ENCODE measurements at regions not wholly inside any gene's neighbourhood (a gene's known extent, or its start where the extent isn't known, plus 50 kb on each side); places are given as distances from the start of the nearest gene placed in this dataset.
"Not testable (repeated sequence)": the region's sequence is repeated elsewhere in the genome, so short reads cannot be mapped to it uniquely, and the experiment has no call there.

DNA sequence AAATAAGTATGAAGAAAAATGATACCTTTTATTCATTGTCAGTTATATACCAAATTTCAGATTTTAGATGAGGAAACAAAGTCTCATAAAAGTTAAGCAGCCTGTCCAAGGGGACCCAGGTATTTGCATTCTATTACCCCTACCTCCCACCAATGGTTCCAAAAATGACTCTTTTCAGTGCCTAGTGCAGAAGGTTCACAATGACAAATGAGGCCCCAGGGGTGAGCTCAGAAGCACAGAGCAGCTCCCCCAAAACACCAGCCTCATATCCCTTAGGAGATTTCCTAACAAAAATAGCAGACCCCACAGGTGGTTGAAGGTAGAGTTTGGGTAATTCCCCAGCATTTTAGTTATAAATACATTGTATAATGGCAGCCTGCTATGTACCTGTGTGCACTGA lies 168.6 kb downstream of the REEP3 start:
- Mint-ChIP-seq H3K27ac (no peak overlapping the region), H3K27me3 (peaks cover 8 to 23% of the 10 kb centered on the region in 2 donors), H3K4me1 (no peaks in the 10 kb centered on the region), H3K9me3 (peaks cover 0 to 7% (median 3%) of the 10 kb centered on the region in 5 donors), H3K36me3 (peaks cover 0 to 5% (median 2%) of the 10 kb centered on the region in 3 donors), H3K4me3 (no peak overlapping the region)
- Histone ChIP-seq H3K9me3 (ENCODE audit: low read length) (no peaks in the 10 kb centered on the region), H3K27ac (ENCODE audit: low read depth, low read length) (no peak overlapping the region), H3K36me3 (ENCODE audit: insufficient read depth, low read length) (no peaks in the 10 kb centered on the region), H3K27me3 (ENCODE audit: insufficient read depth, low read length, poor library complexity, severe bottlenecking) (no peaks in the 10 kb centered on the region), H3K4me1 (ENCODE audit: insufficient read depth, low read length) (no peaks in the 10 kb centered on the region), H3K4me3 (ENCODE audit: low read length) (no peak overlapping the region)
- DNase-seq: no peak
- CTCF ChIA-PET: no interaction called here
- POLR2A ChIA-PET: no interaction called here

DNA sequence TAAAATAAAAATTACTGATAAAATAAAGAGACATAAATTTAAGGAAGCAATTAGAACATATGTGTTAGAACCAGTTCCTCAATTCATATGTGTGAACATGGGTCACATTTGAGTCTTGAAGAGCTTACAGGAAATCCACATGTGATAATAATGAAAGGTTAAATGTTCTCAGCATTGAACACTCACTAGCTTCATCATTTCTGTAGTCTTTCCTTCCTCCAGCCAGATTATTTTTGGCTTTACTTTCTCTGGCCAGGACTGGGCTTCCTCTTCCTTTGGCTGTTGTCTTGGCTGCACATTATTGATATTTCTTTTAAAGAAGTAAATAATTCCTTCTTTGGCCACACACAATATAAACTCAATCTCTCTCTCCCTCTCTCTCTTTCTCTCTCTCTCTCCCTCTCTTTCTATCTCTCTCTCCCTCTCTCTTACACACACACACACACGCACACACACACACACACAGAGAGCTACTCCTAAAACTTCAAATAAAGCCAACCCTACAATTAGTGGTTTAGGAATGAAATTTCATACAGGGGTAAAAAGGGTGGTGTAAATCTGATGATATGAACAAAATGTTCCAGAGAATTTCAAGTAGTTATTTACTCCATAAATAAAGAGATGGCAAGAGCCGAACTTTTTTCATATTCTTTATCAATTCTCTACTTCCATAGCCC lies 171.2 kb downstream of the REEP3 start:
- POLR2A ChIA-PET: no interaction called here
- no peak overlapping the region for H3K4me3 Mint-ChIP-seq

DNA sequence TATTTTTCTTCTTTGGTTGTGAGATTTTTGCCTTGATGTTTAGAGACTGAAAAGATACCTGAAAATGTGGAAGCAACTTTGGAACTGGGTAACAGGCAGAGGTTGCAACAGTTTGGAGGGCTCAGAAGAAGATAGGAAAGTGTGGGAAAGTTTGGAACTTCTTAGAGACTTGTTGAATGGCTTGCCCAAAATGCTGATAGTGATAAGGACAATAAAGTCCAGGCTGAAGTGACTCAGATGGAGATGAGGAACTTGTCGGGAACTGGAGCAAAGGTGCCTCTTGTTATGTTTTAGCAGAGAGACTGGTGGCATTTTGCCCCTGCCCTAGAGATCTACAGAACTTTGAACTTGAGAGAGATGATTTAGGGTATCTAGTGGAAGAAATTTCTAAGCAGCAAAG lies 171.8 kb downstream of the REEP3 start:
- H3K36me3 Mint-ChIP-seq; H3K9me3 Mint-ChIP-seq; CTCF ChIA-PET; H3K27ac ChIP-seq (ENCODE audit: low read depth, low read length); H3K27me3 ChIP-seq (ENCODE audit: insufficient read depth, low read length, poor library complexity, severe bottlenecking); H3K9me3 ChIP-seq (ENCODE audit: low read length); POLR2A ChIA-PET; H3K4me1 ChIP-seq (ENCODE audit: insufficient read depth, low read length); DNase-seq; H3K36me3 ChIP-seq (ENCODE audit: insufficient read depth, low read length); H3K4me3 ChIP-seq (ENCODE audit: low read length); H3K4me3 Mint-ChIP-seq; H3K4me1 Mint-ChIP-seq; H3K27me3 Mint-ChIP-seq: not testable (repeated sequence)
- H3K27ac Mint-ChIP-seq: peak overlapping the region in 1 of 8 donors; percentile 54

More for the DNA sequence above, 171.2 kb downstream of the REEP3 start:
- Mint-ChIP-seq H3K36me3 (peaks cover 0 to 5% (median 2%) of the 10 kb centered on the region in 3 donors), H3K27me3 (peaks cover 5 to 12% of the 10 kb centered on the region in 2 donors), H3K4me1 (no peaks in the 10 kb centered on the region), H3K27ac (no peak overlapping the region), H3K9me3 (peaks cover 0 to 7% (median 3%) of the 10 kb centered on the region in 5 donors)
- DNase-seq: no peak
- Histone ChIP-seq H3K4me1 (ENCODE audit: insufficient read depth, low read length) (no peaks in the 10 kb centered on the region), H3K27ac (ENCODE audit: low read depth, low read length) (no peak overlapping the region), H3K4me3 (ENCODE audit: low read length) (no peak overlapping the region), H3K9me3 (ENCODE audit: low read length) (no peaks in the 10 kb centered on the region), H3K27me3 (ENCODE audit: insufficient read depth, low read length, poor library complexity, severe bottlenecking) (no peaks in the 10 kb centered on the region), H3K36me3 (ENCODE audit: insufficient read depth, low read length) (no peaks in the 10 kb centered on the region)
- CTCF ChIA-PET: no interaction called here

DNA sequence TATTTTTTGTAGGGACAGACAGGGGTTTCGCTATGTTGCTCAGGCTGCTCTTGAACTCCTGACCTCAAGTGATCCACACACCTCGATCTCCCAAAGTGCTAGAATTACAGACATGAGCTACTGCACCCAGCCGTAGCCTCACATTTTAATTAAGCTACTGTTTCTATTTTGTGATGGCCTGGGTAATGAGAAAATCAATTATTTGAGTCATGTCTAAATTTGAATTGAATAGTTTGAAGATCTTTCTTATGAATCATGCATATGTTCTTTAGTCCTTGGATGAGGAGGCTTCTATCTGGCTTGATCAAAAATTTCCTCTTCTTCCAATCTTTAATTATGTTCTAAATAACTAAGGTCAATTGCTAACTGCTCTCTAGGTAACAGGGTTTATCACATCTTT lies 175.0 kb downstream of the REEP3 start:
- H3K36me3 ChIP-seq (ENCODE audit: insufficient read depth, low read length): no peaks in the 10 kb centered on the region
- Mint-ChIP-seq H3K4me3 (no peak overlapping the region), H3K27ac (no peak overlapping the region), H3K36me3 (peaks cover 0 to 5% (median 2%) of the 10 kb centered on the region in 3 donors), H3K27me3 (no peaks in the 10 kb centered on the region), H3K4me1 (no peaks in the 10 kb centered on the region), H3K9me3 (peaks cover 0 to 7% (median 3%) of the 10 kb centered on the region in 5 donors)
- H3K27me3 ChIP-seq (ENCODE audit: insufficient read depth, low read length, poor library complexity, severe bottlenecking): no peaks in the 10 kb centered on the region
- H3K4me3 ChIP-seq (ENCODE audit: low read length): no peak overlapping the region
- ChIA-PET POLR2A (no interaction called here), CTCF (interaction anchor here (1.1 kb wide), 1 partner anchor 24 kb away, joined by 4 read pairs; no protein-coding TSS in a partner anchor)
- no peaks in the 10 kb centered on the region for H3K4me1 ChIP-seq (ENCODE audit: insufficient read depth, low read length)
- H3K27ac ChIP-seq (ENCODE audit: low read depth, low read length): no peak overlapping the region
- no peaks in the 10 kb centered on the region for H3K9me3 ChIP-seq (ENCODE audit: low read length)
- DNase-seq: no peak

DNA sequence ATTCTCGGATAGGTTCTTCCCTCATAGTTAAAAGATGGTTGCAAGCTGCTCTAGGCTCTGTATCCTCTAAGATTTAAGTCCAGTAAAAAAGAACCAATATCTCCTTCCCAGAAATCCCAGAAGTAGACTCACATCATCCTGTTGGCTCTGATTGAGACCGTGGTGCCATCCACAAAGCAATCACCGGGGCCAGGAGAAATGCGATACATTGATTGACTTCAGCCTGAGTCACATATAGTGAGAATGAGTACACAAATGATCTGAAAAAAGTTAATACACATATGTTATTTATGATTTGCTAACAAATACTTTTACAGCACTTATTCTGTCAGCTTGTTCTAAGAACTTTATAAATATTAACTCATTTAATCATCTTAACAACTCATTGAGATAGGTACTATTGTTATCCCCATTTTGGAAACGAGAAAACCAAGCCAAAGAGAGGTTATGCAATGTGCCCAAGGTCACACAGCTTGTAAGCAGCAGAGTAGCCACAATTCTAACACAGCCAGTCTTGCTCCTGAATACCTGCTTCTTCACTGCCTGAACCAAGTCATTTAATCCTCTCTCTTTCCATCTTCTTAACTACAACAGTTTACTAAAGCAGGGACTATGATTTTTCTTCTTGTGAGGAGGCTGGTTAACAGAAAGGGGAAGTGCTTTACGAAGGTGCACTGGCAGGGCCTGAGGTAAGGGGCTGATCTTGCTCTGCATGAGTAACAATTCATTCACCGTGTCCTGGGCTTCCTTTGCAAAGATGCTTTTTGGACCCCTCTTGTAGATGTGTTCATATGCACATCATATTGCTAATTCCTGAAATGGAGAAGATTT lies 177.0 kb downstream of the REEP3 start:
- Histone ChIP-seq H3K4me3 (ENCODE audit: low read length) (no peak overlapping the region), H3K27ac (ENCODE audit: low read depth, low read length) (no peak overlapping the region), H3K27me3 (ENCODE audit: insufficient read depth, low read length, poor library complexity, severe bottlenecking) (no peaks in the 10 kb centered on the region), H3K4me1 (ENCODE audit: insufficient read depth, low read length) (no peaks in the 10 kb centered on the region), H3K36me3 (ENCODE audit: insufficient read depth, low read length) (no peaks in the 10 kb centered on the region), H3K9me3 (ENCODE audit: low read length) (no peaks in the 10 kb centered on the region)
- Mint-ChIP-seq H3K4me3 (no peak overlapping the region), H3K27ac (no peak overlapping the region), H3K9me3 (peaks cover 0 to 5% (median 2%) of the 10 kb centered on the region in 5 donors), H3K36me3 (peaks cover 0 to 2% (median 2%) of the 10 kb centered on the region in 3 donors), H3K27me3 (peaks cover 0 to 2% of the 10 kb centered on the region in 2 donors), H3K4me1 (no peaks in the 10 kb centered on the region)
- no peak for DNase-seq
- ChIA-PET CTCF (interaction anchor here (1.1 kb wide), 1 partner anchor 21 kb away, joined by 5 read pairs; no protein-coding TSS in a partner anchor), POLR2A (no interaction called here)

DNA sequence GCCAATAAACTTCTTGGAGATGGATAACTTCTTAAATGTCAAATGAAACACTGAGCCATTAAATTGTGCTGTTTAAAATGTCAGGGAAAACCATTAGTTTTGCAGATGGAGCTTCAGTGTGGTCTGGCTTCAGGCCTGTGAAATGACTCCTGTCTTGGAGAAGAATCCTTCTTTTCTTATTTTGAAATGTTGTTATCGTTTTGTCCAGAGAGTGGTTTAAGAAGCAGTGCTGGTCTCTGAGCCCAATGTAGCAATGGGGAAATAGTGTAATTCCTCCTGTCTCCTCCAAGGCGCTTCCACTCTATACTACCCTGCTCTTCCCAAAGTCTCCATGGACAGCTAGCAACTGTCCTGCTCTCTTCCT lies 177.6 kb downstream of the REEP3 start:
- Histone ChIP-seq H3K4me3 (ENCODE audit: low read length) (no peak overlapping the region), H3K27me3 (ENCODE audit: insufficient read depth, low read length, poor library complexity, severe bottlenecking) (no peaks in the 10 kb centered on the region), H3K36me3 (ENCODE audit: insufficient read depth, low read length) (no peaks in the 10 kb centered on the region), H3K9me3 (ENCODE audit: low read length) (no peaks in the 10 kb centered on the region), H3K27ac (ENCODE audit: low read depth, low read length) (no peak overlapping the region), H3K4me1 (ENCODE audit: insufficient read depth, low read length) (no peaks in the 10 kb centered on the region)
- POLR2A ChIA-PET: no interaction called here
- CTCF ChIA-PET: interaction anchor here (1.1 kb wide), 1 partner anchor 21 kb away, joined by 5 read pairs; no protein-coding TSS in a partner anchor
- Mint-ChIP-seq H3K9me3 (peaks cover 0 to 3% (median 0%) of the 10 kb centered on the region in 5 donors), H3K4me3 (no peak overlapping the region), H3K4me1 (no peaks in the 10 kb centered on the region), H3K36me3 (peaks cover 0 to 2% (median 0%) of the 10 kb centered on the region in 3 donors), H3K27ac (no peak overlapping the region), H3K27me3 (peaks cover 0 to 2% of the 10 kb centered on the region in 2 donors)
- no peak for DNase-seq

DNA sequence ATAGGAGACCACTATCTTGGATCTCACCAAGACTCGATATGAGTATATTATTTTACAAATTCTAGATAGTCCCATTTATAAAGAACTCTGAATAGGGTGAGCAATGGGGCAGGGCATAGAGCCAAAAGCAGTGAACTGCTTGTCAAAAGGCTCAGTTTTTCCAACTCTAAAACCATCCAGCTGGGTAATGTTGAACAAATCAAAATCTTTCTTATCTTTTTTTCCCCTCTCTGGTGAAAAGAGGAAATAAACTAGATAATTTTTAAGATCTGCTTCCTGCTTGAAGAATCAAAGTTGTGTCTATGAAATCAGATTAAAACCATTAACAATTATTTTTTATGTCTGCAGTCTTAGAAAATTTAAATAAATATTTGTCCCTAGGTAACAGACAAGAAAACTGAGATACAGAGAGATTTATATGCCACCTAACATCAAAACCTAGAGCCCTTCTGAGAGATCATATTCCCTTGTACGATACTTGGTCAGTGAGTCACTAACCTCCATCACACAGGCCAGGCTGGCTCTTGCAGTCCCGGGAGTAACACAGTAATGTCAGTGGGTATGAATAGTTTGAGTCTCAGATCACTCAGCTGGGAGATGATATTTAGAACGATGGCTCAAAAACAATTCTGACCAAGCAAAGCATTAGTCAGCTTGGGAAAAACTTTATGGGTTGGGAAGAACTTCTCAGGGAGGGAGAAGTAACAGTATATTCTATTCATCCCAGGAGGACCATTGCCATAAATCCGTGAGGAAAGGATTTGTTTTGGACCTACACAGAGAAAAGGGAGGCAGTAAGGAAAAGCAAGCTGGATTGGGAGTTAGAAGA lies 178.8 kb downstream of the REEP3 start:
- peaks cover 0 to 2% of the 10 kb centered on the region in 2 donors for H3K27me3 Mint-ChIP-seq
- POLR2A ChIA-PET: no interaction called here
- no peaks in the 10 kb centered on the region for H3K9me3 Mint-ChIP-seq
- H3K36me3 Mint-ChIP-seq: no peaks in the 10 kb centered on the region
- DNase-seq: no peak
- CTCF ChIA-PET: interaction anchor here (1.1 kb wide), 1 partner anchor 20 kb away, joined by 5 read pairs; no protein-coding TSS in a partner anchor
- Histone ChIP-seq H3K36me3 (ENCODE audit: insufficient read depth, low read length) (no peaks in the 10 kb centered on the region), H3K4me3 (ENCODE audit: low read length) (no peak overlapping the region), H3K9me3 (ENCODE audit: low read length) (no peaks in the 10 kb centered on the region), H3K4me1 (ENCODE audit: insufficient read depth, low read length) (no peaks in the 10 kb centered on the region), H3K27ac (ENCODE audit: low read depth, low read length) (no peak overlapping the region), H3K27me3 (ENCODE audit: insufficient read depth, low read length, poor library complexity, severe bottlenecking) (no peaks in the 10 kb centered on the region)
- no peaks in the 10 kb centered on the region for H3K4me1 Mint-ChIP-seq
- no peak overlapping the region for H3K4me3 Mint-ChIP-seq
- H3K27ac Mint-ChIP-seq: no peak overlapping the region

All from CD8-positive, alpha-beta memory T cell (primary cell).